ENCODE measurements at regions not wholly inside any gene's neighbourhood (a gene's known extent, or its start where the extent isn't known, plus 50 kb on each side); places are given as distances from the start of the nearest gene placed in this dataset.
"Not testable (repeated sequence)": the region's sequence is repeated elsewhere in the genome, so short reads cannot be mapped to it uniquely, and the experiment has no call there.

DNA sequence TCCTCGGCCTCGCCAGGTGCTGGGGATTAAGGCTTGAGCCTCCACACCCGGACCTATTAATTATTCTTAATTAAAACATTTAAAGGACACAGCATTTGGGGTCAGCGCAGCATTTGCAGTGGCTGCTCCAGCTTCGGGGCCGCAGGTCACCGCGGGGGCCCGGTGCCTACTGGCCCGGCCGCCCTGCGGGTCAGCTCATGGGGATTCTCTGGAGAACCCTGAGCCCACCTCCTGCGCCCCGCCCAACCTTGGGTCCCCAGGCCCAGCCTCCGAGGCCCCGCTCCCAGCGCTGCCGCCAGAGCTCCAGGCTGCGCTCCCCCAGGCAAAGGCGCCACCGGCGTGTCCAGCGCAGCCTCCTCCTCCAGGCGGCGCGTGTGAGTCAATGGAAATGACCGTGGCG lies 133.9 kb downstream of the POTEG start:
- TF ChIP-seq, protein P1, sequence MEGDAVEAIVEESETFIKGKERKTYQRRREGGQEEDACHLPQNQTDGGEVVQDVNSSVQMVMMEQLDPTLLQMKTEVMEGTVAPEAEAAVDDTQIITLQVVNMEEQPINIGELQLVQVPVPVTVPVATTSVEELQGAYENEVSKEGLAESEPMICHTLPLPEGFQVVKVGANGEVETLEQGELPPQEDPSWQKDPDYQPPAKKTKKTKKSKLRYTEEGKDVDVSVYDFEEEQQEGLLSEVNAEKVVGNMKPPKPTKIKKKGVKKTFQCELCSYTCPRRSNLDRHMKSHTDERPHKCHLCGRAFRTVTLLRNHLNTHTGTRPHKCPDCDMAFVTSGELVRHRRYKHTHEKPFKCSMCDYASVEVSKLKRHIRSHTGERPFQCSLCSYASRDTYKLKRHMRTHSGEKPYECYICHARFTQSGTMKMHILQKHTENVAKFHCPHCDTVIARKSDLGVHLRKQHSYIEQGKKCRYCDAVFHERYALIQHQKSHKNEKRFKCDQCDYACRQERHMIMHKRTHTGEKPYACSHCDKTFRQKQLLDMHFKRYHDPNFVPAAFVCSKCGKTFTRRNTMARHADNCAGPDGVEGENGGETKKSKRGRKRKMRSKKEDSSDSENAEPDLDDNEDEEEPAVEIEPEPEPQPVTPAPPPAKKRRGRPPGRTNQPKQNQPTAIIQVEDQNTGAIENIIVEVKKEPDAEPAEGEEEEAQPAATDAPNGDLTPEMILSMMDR (IDR thresholded peaks at IDR 0.05), result not testable (repeated sequence)
- TF ChIP-seq ZFX (IDR thresholded peaks at IDR 0.05; ENCODE audit: borderline replicate concordance), result not testable (repeated sequence)

Measured in 22Rv1 (cell line).